Gastroesophageal sphincter (tissue), 3 donors: ENCODE measurements at regions not wholly inside any gene's neighbourhood (a gene's known extent, or its start where the extent isn't known, plus 50 kb on each side); places are given as distances from the start of the nearest gene placed in this dataset.

ENCODE experiments used
- CTCF ChIP-seq, 4 experiments: fragments of 200-600 bp in 2 of 4; fragments of 450-650 bp in 2 of 4; sonication (generic) in 1 of 4; IDR thresholded peaks; one replicate each; pipeline ENCODE4 v1.5.1; 2017 to 2019; ENCODE audit warnings: antibody characterized with exemption in 4 of 4, mild to moderate bottlenecking in 2 of 4, moderate library complexity in 2 of 4
- EP300 ChIP-seq: sonication (generic); formaldehyde crosslinking; IDR thresholded peaks from one replicate; pipeline ENCODE4 v1.6.1; 2017; ENCODE audit warnings: antibody characterized with exemption, mild to moderate bottlenecking
- POLR2A ChIP-seq, 2 donors: fragments of 450-650 bp; IDR thresholded peaks; one replicate each; pipeline ENCODE4 v1.6.1; 2017; ENCODE audit warnings: antibody characterized with exemption in 2 of 2, mild to moderate bottlenecking in 2 of 2, moderate library complexity in 1 of 2
- POLR2AphosphoS5 ChIP-seq: sonication (generic); formaldehyde crosslinking; IDR thresholded peaks from one replicate; pipeline ENCODE4 v1.6.1; 2017; ENCODE audit warnings: antibody characterized with exemption

GRCh38 chr4:137800861-137801260 is 268.6 kb upstream of the PCDH18 start:
- TF ChIP-seq POLR2AphosphoS5 (no peak), CTCF (IDR thresholded peaks at IDR 0.05) (no peak), EP300 (no peak), POLR2A (IDR thresholded peaks at IDR 0.05) (no peak)
